A549 (cell line): ENCODE measurements at regions not wholly inside any gene's neighbourhood (a gene's known extent, or its start where the extent isn't known, plus 50 kb on each side); places are given as distances from the start of the nearest gene placed in this dataset.

Experiments
- ATOH8 ChIP-seq: fragments of 250-450 bp; sonication (Bioruptor Pico); IDR thresholded peaks from 2 replicates; pipeline ENCODE4 v1.5.0; 2020; ENCODE audit warnings: low read depth, mild to moderate bottlenecking, moderate library complexity
- CBX2 ChIP-seq: fragments of 200-600 bp; sonication (generic); IDR thresholded peaks from 2 replicates; pipeline ENCODE4 v1.6.1; 2016; ENCODE audit warnings: low read depth, mild to moderate bottlenecking, borderline replicate concordance
- CHD4 ChIP-seq: fragments of 200-600 bp; sonication (generic); IDR thresholded peaks from 2 replicates; pipeline ENCODE4 v1.6.1; 2016; ENCODE audit warnings: antibody characterized with exemption, mild to moderate bottlenecking, borderline replicate concordance
- CTCF ChIP-seq: fragments of >200 bp; sonication (Bioruptor Twin); formaldehyde crosslinking; IDR thresholded peaks from 3 replicates; pipeline ENCODE4 v1.5.1; 2016
- ESRRA ChIP-seq: fragments of 150-350 bp; IDR thresholded peaks from 2 replicates; pipeline ENCODE4 v1.6.1; 2014; ENCODE audit warnings: mild to moderate bottlenecking, low read length, borderline replicate concordance
- HEYL ChIP-seq: fragments of 250-450 bp; sonication (Bioruptor Pico); IDR thresholded peaks from 2 replicates; pipeline ENCODE4 v1.8.0; 2021; ENCODE audit warnings: mild to moderate bottlenecking, moderate library complexity
- RNF2 ChIP-seq: fragments of 200-600 bp; sonication (generic); IDR thresholded peaks from 2 replicates; pipeline ENCODE4 v1.6.1; 2016; ENCODE audit warnings: low read depth, mild to moderate bottlenecking, antibody characterized with exemption, moderate library complexity, borderline replicate concordance
- USF2 ChIP-seq: fragments of 450-650 bp; IDR thresholded peaks from 2 replicates; pipeline ENCODE4 v1.6.1; 2014; ENCODE audit warnings: antibody characterized with exemption

DNA sequence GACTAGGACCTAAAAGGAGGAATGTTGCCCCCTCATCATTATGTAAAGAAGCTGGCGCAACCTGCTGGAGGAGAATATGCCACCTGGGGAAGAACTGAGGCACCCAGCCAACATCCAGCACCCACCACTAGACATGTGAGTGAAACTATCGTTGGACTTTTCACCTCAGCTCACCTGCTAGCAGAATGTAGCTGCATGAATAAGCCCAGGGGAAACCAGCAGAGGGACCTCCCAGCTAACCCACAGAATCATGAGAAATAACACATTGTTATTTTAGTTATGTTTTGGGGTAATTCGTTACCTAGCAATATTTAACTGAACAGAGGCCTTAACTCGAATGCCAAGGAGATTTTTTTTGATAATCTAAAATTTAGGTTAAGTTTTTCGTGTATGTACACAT, 542.5 kb upstream of the DAB1 start:
- TF ChIP-seq CTCF (no peak), CHD4 (no peak), CBX2 (no peak), USF2 (no peak), ATOH8 (CRISPR knock-in tag) (no peak), ESRRA (no peak), HEYL (CRISPR knock-in tag) (no peak), RNF2 (no peak)
